SK-N-SH treated with all-trans-retinoic acid at 6 μM for 48 hours (cell line): ENCODE measurements at regions not wholly inside any gene's neighbourhood (a gene's known extent, or its start where the extent isn't known, plus 50 kb on each side); places are given as distances from the start of the nearest gene placed in this dataset.

Experiments used
- PPARA ChIP-seq: fragments of 250-450 bp; sonication (Bioruptor Pico); IDR thresholded peaks from 2 replicates; pipeline ENCODE4 v1.5.0; 2020; ENCODE audit warnings: mild to moderate bottlenecking, borderline replicate concordance
- ZNF565 ChIP-seq: fragments of 450-650 bp; formaldehyde crosslinking; conservative IDR thresholded peaks from 2 replicates; pipeline ENCODE4 v1.5.0; 2020; ENCODE audit warnings: low read depth, mild to moderate bottlenecking, moderate library complexity
- TF ChIP-seq, protein P1 (sequence below): fragments of 250-450 bp; sonication (Bioruptor Pico); IDR thresholded peaks from 2 replicates; pipeline ENCODE4 v1.5.0; 2020; ENCODE audit warnings: mild to moderate bottlenecking, moderate library complexity

GRCh38 chr6:16918586-16918985, 157.3 kb upstream of the ATXN1 start:
- TF ChIP-seq ZNF565 (no peak), PPARA (CRISPR knock-in tag) (no peak)
- TF ChIP-seq, protein P1, sequence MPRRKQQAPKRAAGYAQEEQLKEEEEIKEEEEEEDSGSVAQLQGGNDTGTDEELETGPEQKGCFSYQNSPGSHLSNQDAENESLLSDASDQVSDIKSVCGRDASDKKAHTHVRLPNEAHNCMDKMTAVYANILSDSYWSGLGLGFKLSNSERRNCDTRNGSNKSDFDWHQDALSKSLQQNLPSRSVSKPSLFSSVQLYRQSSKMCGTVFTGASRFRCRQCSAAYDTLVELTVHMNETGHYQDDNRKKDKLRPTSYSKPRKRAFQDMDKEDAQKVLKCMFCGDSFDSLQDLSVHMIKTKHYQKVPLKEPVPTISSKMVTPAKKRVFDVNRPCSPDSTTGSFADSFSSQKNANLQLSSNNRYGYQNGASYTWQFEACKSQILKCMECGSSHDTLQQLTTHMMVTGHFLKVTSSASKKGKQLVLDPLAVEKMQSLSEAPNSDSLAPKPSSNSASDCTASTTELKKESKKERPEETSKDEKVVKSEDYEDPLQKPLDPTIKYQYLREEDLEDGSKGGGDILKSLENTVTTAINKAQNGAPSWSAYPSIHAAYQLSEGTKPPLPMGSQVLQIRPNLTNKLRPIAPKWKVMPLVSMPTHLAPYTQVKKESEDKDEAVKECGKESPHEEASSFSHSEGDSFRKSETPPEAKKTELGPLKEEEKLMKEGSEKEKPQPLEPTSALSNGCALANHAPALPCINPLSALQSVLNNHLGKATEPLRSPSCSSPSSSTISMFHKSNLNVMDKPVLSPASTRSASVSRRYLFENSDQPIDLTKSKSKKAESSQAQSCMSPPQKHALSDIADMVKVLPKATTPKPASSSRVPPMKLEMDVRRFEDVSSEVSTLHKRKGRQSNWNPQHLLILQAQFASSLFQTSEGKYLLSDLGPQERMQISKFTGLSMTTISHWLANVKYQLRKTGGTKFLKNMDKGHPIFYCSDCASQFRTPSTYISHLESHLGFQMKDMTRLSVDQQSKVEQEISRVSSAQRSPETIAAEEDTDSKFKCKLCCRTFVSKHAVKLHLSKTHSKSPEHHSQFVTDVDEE (CRISPR knock-in tag): no peak
